Esophagus muscularis mucosa (tissue), 4 donors: ENCODE measurements at regions not wholly inside any gene's neighbourhood (a gene's known extent, or its start where the extent isn't known, plus 50 kb on each side); places are given as distances from the start of the nearest gene placed in this dataset.

Experiments used
- DNase-seq: peaks from one replicate; pipeline ENCODE4 v3.0.0-alpha.2; 2017; ENCODE audit errors: extremely low spot score
- H3K27ac ChIP-seq, 4 donors: fragments of 200-600 bp; sonication (generic); replicated peaks in 1 of 4; 1 replicate in 3 of 4; 2 replicates in 1 of 4; pipeline ENCODE4 v1.5.1; 2016 to 2019; ENCODE audit warnings: mild to moderate bottlenecking in 1 of 4
- H3K27me3 ChIP-seq, 4 donors: fragments of 200-600 bp; sonication (generic); one replicate each; pipeline versions ENCODE4 v1.5.1 to v1.6.0; 2016 to 2019
- H3K36me3 ChIP-seq, 4 donors: fragments of 200-600 bp; sonication (generic); one replicate each; pipeline ENCODE4 v1.5.1; 2016 to 2019
- H3K4me1 ChIP-seq, 4 donors: fragments of 200-600 bp; sonication (generic); one replicate each; pipeline ENCODE4 v1.5.1; 2016 to 2019
- H3K4me3 ChIP-seq, 4 donors: fragments of 200-600 bp; sonication (generic); 1 replicate in 2 of 4; 2 replicates in 2 of 4; pipeline ENCODE4 v1.5.1; 2016 to 2019; ENCODE audit warnings: mild to moderate bottlenecking in 4 of 4, moderate library complexity in 1 of 4
- H3K9me3 ChIP-seq, 4 donors: fragments of 200-600 bp; sonication (generic); 1 replicate in 3 of 4; 2 replicates in 1 of 4; pipeline ENCODE4 v1.5.1; 2016 to 2019
- EP300 ChIP-seq: sonication (generic); formaldehyde crosslinking; IDR thresholded peaks from one replicate; pipeline ENCODE4 v1.6.1; 2017; ENCODE audit warnings: antibody characterized with exemption
- POLR2A ChIP-seq: fragments of 450-650 bp; IDR thresholded peaks from one replicate; pipeline ENCODE4 v1.6.1; 2017; ENCODE audit warnings: antibody characterized with exemption, moderate library complexity, mild to moderate bottlenecking, low read depth
- POLR2AphosphoS5 ChIP-seq, 2 donors: sonication (generic); formaldehyde crosslinking; IDR thresholded peaks; one replicate each; pipeline ENCODE4 v1.6.1; 2017; ENCODE audit warnings: antibody characterized with exemption in 2 of 2
- WGBS: methylation state at CpG from one replicate; pipeline ENCODE4 v1.1.5; 2018; 5-methylcytosine and 5-hydroxymethylcytosine counted together
- intact Hi-C: fragments of 100-400 bp; cut with DNase I; formaldehyde crosslinking; loops from one replicate; pipeline ENCODE4 v1.15.1; 2023
- TF ChIP-seq, protein P1 (sequence below), 3 experiments: fragments of 200-600 bp in 2 of 3; fragments of 450-650 bp in 1 of 3; sonication (generic) in 2 of 3; IDR thresholded peaks; one replicate each; pipeline ENCODE4 v1.5.1; 2017 to 2019; ENCODE audit warnings: antibody characterized with exemption in 3 of 3, mild to moderate bottlenecking in 2 of 3, moderate library complexity in 1 of 3

- Histone ChIP-seq H3K36me3 (no peaks in the 10 kb centered on the region), H3K4me3 (no peak overlapping the region), H3K27me3 (no peaks in the 10 kb centered on the region), H3K27ac (no peak overlapping the region), H3K4me1 (peaks cover 10 to 18% (median 14%) of the 10 kb centered on the region in 4 donors), H3K9me3 (no peaks in the 10 kb centered on the region)
- DNase-seq, result no peak
- WGBS, result 89% methylated on average over 3 of the region's 3 CpGs
- TF ChIP-seq EP300, result no peak
- TF ChIP-seq, protein P1, sequence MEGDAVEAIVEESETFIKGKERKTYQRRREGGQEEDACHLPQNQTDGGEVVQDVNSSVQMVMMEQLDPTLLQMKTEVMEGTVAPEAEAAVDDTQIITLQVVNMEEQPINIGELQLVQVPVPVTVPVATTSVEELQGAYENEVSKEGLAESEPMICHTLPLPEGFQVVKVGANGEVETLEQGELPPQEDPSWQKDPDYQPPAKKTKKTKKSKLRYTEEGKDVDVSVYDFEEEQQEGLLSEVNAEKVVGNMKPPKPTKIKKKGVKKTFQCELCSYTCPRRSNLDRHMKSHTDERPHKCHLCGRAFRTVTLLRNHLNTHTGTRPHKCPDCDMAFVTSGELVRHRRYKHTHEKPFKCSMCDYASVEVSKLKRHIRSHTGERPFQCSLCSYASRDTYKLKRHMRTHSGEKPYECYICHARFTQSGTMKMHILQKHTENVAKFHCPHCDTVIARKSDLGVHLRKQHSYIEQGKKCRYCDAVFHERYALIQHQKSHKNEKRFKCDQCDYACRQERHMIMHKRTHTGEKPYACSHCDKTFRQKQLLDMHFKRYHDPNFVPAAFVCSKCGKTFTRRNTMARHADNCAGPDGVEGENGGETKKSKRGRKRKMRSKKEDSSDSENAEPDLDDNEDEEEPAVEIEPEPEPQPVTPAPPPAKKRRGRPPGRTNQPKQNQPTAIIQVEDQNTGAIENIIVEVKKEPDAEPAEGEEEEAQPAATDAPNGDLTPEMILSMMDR (IDR thresholded peaks at IDR 0.05), result no peak
- TF ChIP-seq POLR2AphosphoS5 (IDR thresholded peaks at IDR 0.05), result no peak
- no peak for TF ChIP-seq POLR2A
- intact Hi-C loops, result no loop called here
Observed at GRCh38 chr2:41911033-41911432, 136.8 kb upstream of the PKDCC start.

GRCh38 chr2:41912337-41912736, 135.5 kb upstream of the PKDCC start:
- H3K4me1 ChIP-seq, result peaks cover 9 to 14% (median 11%) of the 10 kb centered on the region in 4 donors

DNA sequence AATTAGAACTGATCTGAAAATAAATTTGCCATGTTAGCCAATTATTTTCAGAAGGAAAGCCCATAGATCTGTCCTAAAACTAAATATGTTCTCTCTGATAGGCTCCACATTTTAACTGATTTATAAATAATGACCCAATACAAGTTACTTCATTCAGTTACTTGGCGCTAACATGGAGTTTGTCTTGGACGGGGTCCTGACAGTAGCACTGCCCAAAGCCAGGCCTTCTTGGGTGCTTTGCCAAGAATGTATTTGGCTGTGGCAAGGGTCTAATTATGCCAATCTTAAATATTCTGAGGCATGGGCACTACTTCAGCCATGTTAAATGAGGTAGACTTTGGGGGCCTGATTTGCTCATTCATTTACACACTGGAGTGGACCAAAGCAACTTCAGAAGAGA, 135.0 kb upstream of the PKDCC start:
- H3K27ac ChIP-seq, result peak overlapping the region in 1 of 4 donors; percentile 3
- H3K27me3 ChIP-seq, result no peaks in the 10 kb centered on the region
- DNase-seq, result no peak
- no peak overlapping the region for H3K4me3 ChIP-seq
- no peaks in the 10 kb centered on the region for H3K9me3 ChIP-seq
- peaks cover 9 to 14% (median 11%) of the 10 kb centered on the region in 4 donors for H3K4me1 ChIP-seq
- H3K36me3 ChIP-seq, result no peaks in the 10 kb centered on the region
- no peak for TF ChIP-seq POLR2AphosphoS5 (IDR thresholded peaks at IDR 0.05)
- TF ChIP-seq, protein P1 (IDR thresholded peaks at IDR 0.05), result no peak
- no peak for TF ChIP-seq EP300
- no peak for TF ChIP-seq POLR2A
- 58% methylated on average over 2 of the region's 2 CpGs for WGBS
- intact Hi-C loops, result no loop called here

More at GRCh38 chr2:41912337-41912736, 135.5 kb upstream of the PKDCC start:
- Histone ChIP-seq H3K4me3 (no peak overlapping the region), H3K27ac (no peak overlapping the region), H3K36me3 (no peaks in the 10 kb centered on the region), H3K27me3 (no peaks in the 10 kb centered on the region), H3K9me3 (no peaks in the 10 kb centered on the region)
- no peak for TF ChIP-seq POLR2AphosphoS5 (IDR thresholded peaks at IDR 0.05)
- TF ChIP-seq, protein P1 (IDR thresholded peaks at IDR 0.05), result no peak
- no peak for TF ChIP-seq EP300
- no peak for TF ChIP-seq POLR2A
- intact Hi-C loops, result no loop called here
- WGBS, result 71% methylated on average over 3 of the region's 3 CpGs
- DNase-seq, result no peak

DNA sequence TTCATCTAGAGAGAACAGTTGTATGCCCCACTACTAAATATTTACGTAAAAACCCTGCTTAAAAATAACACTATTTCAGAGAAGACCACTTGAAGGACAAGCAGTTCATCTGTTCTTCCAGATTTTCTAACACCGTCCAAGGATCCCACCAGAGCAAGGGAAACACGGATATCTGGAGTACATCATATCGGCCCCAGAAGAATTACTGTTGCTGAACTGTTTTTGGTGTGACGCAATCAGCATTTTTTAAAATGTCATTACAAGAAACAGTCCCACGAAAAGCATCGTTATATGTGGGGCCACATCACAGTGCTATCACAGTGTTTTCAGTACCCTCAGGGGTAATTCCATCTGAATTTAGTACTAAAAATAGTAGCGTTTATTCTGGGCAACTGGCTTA, 134.5 kb upstream of the PKDCC start:
- Histone ChIP-seq H3K27ac (no peak overlapping the region), H3K36me3 (no peaks in the 10 kb centered on the region), H3K9me3 (no peaks in the 10 kb centered on the region), H3K4me3 (no peak overlapping the region), H3K4me1 (peaks cover 9 to 14% (median 11%) of the 10 kb centered on the region in 4 donors), H3K27me3 (no peaks in the 10 kb centered on the region)
- 85% methylated on average over 8 of the region's 8 CpGs for WGBS
- TF ChIP-seq EP300, result no peak
- no peak for TF ChIP-seq POLR2A
- no peak for TF ChIP-seq POLR2AphosphoS5 (IDR thresholded peaks at IDR 0.05)
- TF ChIP-seq, protein P1 (IDR thresholded peaks at IDR 0.05), result no peak
- no peak for DNase-seq
- intact Hi-C loops, result no loop called here
